Stimulated activated CD4-positive, alpha-beta T cell treated with anti-CD3 and anti-CD28 coated beads, Interleukin-2, amount 100 ng/mL, for 4 hours (primary cell): ENCODE measurements at regions not wholly inside any gene's neighbourhood (a gene's known extent, or its start where the extent isn't known, plus 50 kb on each side); places are given as distances from the start of the nearest gene placed in this dataset.
"Not testable (repeated sequence)": the region's sequence is repeated elsewhere in the genome, so short reads cannot be mapped to it uniquely, and the experiment has no call there.

Experiments
- DNase-seq: peaks from one replicate; pipeline ENCODE4 v3.0.0-alpha.2; 2020; ENCODE audit warnings: low read depth

DNA sequence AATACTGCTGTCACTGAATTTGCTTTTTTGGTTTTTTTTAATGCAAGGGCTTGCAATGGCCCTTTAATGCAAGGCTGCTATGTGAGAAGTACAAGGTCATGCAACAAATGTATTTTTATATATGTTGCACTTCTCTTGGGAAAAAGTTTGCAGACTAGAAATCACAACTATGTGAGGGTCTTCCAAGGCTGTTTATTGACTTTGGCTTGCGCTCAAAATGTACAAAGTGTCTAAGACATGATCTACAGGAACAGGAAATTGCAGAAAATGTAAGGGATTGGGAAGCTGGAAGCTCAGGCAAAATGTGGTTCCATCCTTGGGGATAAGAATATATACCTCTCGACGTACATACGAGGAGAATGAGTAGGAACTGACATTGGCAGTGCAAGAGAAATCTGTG is 92.2 kb upstream of the F13A1 start:
- DNase-seq, result no peak

GRCh38 chr6:6414931-6415330 is 94.5 kb upstream of the F13A1 start:
- no peak for DNase-seq

DNA sequence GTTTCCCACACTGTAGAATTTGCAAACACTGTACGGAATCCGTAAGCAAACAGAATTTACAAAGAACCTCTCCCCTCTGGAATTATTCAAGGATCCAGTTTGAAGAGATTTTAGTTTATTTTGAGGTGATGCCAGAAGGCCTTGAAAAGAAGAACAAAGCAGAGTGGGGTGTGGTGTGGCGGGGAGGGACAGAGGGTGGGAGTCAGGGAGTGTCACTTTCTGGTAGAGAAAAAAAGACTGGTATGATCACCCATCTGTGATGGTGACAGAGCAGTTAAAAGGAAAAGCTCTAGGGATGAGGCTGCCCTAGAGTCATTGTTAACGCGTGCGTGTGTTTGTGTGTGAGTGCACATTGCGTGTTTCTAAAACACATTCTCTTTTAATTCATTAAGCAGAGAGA is 97.0 kb upstream of the F13A1 start:
- DNase-seq, result no peak

DNA sequence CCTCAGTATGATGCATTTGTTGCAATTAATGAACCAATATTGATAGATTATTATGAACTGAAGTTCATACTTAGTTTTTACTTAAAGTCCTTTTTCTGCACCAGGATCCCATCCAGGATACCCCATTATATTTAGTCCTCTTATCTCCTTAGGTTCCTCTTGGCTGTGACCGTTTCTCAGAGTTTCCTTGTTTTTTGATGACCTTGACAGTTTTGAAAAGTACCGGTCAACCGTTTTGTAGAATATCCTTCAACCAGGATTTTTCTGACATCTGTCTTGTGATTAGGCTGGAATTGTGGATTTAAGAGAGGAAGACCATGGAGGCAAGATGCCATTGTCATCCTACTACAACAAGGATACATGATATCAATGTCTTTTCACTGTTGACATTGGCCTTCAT is 98.0 kb upstream of the F13A1 start:
- no peak for DNase-seq

- no peak for DNase-seq
These were observed 99.6 kb upstream of the F13A1 start for GRCh38 chr6:6420107-6420506.

- DNase-seq, result no peak
These were observed 113.7 kb upstream of the F13A1 start for GRCh38 chr6:6434151-6434550.

GRCh38 chr6:6434723-6435122 is 114.3 kb upstream of the F13A1 start:
- no peak for DNase-seq

GRCh38 chr6:6436366-6436765 is 115.9 kb upstream of the F13A1 start:
- no peak for DNase-seq

- no peak for DNase-seq
These were observed 116.5 kb upstream of the F13A1 start for GRCh38 chr6:6436946-6437345.

- DNase-seq, result no peak
These were observed 117.8 kb upstream of the F13A1 start for GRCh38 chr6:6438286-6438685.

GRCh38 chr6:6439778-6440177 is 119.3 kb upstream of the F13A1 start:
- no peak for DNase-seq

- DNase-seq, result no peak
These were observed 131.5 kb upstream of the F13A1 start for GRCh38 chr6:6452002-6452401.

GRCh38 chr6:6453186-6453585 is 132.7 kb upstream of the F13A1 start:
- no peak for DNase-seq

GRCh38 chr6:6455272-6455671 is 133.2 kb upstream of the LY86 start:
- no peak for DNase-seq

DNA sequence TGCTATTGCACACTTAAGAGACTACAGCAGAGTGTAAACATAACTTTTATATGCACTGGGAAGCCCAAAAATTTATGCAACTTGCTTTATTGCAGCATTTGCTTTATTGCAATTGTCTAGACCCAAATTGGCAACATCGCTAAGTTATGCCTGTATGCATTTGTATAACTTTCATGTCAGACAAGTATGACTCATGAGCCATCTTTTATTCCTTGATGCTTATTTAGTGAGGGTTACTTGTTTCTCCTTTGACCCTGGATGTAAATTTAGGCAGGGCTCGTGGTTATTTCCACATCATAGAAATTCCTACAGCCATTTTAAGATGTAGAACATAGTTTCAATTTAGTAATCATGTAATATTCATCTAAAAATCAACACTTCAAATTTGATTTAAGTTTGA is 130.3 kb upstream of the LY86 start:
- DNase-seq, result no peak

DNA sequence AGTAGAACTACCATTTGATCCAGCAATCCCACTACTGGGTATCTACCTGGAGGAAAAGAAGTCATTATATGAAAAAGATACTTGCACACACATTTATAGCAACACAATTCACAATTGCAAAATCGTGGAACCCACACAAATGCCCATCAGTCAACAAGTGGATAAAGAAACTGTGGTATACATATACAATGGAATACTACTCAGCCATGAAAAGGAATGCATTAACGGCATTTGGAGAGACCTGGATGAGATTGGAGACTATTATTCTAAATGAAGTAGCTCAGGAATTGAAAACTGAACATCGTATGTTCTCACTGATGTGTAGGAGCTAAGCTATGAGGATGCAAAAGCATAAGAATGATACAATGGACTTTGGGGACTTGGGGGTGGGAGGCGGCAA is 128.6 kb upstream of the LY86 start:
- DNase-seq, result not testable (repeated sequence)

- no peak for DNase-seq
These were observed 128.1 kb upstream of the LY86 start for GRCh38 chr6:6460416-6460815.

GRCh38 chr6:6461138-6461537 is 127.4 kb upstream of the LY86 start:
- no peak for DNase-seq

- no peak for DNase-seq
These were observed 121.4 kb upstream of the LY86 start for GRCh38 chr6:6466967-6467761.

DNA sequence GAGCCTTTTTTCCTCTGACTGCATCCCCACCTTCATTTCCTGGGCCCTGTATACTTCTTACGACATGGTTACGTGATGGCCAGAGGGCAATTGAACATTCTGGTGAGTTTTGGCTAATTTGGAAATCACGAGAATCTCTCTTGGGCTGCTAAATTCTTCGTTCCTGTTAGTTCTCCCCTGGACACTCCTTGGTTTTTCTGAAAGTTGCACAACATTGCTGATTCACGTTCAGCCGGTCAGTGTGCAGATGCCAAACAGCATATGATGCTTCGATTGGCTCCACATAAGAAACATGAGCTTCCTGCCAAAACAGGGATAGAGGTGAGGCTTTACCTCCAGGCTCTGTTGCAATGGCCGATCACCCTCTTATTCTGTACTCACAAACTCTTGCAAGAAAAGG is 119.4 kb upstream of the LY86 start:
- DNase-seq, result no peak

DNA sequence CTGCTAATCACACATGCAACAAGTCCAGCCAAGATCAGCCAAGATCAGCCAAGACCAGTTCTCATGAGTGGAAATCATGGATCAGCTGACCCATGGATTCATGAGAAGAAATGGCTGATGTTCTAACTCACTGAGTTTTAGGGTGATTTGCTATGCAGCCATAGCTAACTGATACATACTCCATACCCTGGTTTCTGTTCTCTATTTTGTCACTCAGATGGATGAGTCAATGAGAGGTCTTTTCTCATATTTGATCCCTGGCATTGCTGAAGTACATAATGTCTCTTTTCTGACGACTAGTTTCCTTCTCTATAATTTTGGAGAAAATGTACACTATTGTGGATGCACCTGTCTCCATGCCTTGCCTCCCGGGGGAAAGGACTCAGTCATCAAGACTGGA is 118.4 kb upstream of the LY86 start:
- no peak for DNase-seq

- no peak for DNase-seq
These were observed 117.2 kb upstream of the LY86 start for GRCh38 chr6:6471276-6471675.

DNA sequence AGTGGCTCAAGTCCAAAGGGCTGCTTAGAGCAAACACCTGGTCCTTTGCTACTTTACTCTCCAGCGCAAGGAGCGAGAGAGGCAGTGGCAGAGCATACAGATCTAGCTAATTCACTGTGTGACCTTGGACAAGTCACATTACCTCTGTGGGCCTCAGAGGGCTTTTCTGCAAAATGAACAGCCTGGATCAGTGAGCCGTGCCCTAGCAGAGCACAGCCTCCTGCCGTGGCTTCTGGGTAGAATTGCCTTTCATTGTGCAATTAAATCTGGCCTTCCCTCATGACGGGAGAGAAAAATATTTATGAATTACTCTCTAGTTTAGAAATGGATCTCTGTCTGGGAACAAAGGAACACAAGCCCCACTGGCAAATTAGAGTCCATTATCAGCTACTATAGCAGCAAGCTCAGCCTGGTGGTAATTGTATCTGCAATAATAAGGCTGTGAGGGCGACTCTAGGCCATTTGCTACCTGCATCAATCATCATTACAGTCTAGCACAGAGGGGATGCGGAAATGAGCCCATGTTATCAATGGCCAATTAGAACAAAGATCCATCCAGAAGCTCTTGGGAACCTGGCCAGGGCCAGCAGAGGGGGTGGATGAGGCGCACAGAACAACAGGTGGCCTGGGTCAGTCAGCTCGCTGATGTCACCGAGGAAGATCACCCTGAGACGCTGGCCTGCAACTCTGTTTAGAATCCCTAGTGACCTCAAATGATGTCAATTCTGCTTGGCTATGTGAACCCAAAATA is 114.2 kb upstream of the LY86 start:
- DNase-seq, result no peak

- no peak for DNase-seq
These were observed 108.7 kb upstream of the LY86 start for GRCh38 chr6:6479785-6480184.
